HEK293 (cell line): ENCODE measurements at regions not wholly inside any gene's neighbourhood (a gene's known extent, or its start where the extent isn't known, plus 50 kb on each side); places are given as distances from the start of the nearest gene placed in this dataset.

Experiments used
- KLF16 ChIP-seq: fragments of 450-650 bp; formaldehyde crosslinking; IDR thresholded peaks from 2 replicates; pipeline ENCODE4 v1.5.1; 2017; ENCODE audit warnings: missing biosample characterization, missing genetic modification characterization
- ZNF76 ChIP-seq: fragments of 450-650 bp; formaldehyde crosslinking; IDR thresholded peaks from 2 replicates; pipeline ENCODE4; 2016; ENCODE audit warnings: low read depth, missing biosample characterization, missing genetic modification characterization, borderline replicate concordance

GRCh38 chr16:63135069-63135468 lies 1098.8 kb upstream of the CDH8 start:
- no peak for TF ChIP-seq ZNF76 (tag by site-specific recombination)
- no peak for TF ChIP-seq KLF16 (tag by site-specific recombination)
